NCI-H2227 (cell line): ENCODE measurements at regions not wholly inside any gene's neighbourhood (a gene's known extent, or its start where the extent isn't known, plus 50 kb on each side); places are given as distances from the start of the nearest gene placed in this dataset.

Source experiments
- DNase-seq: peaks from one replicate; lab custom pipeline; 2025; ENCODE audit not compliant: unreplicated experiment; lab: John Stamatoyannopoulos, UW

GRCh38 chr4:25569716-25570115 lies 85.9 kb upstream of the SLC34A2 start:
- no peak for DNase-seq

DNA sequence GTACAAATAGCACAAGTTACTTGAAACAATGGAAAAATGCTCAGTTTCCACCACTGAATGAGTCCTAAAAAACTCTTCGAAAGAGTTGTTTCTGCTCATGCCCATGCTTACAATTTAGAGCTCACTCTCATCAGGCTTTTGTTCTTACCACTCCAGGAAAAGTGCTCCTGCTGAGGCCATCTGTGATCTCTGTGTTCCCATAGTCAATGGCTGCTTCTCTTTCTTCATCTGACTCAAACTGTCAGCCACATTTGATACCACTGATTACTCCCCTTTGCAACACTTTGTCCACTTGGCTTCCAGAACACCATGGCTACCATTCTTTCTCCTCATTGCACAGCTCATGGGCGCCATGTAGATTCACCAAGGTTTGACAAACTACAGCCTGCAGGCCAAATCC lies 80.0 kb upstream of the SLC34A2 start:
- DNase-seq, result no peak

DNA sequence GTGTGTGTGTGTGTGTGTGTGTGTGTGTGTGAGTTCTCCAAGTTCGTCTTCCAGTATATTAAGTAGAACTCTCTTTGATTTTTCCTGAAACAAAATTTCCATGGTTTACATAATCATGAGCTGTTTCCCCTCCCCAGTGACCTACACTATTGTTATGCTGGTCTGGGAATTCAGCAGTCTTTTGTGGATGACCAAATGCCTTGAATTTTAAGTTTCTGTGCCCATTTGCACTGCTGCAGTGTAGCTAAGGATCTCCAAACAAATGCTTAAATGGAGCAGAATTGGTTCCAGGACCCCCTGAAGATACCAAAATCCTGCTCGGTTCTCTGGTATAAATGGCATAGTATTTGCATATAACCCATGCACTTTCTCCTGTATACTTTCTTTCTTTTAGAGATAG lies 77.2 kb upstream of the SLC34A2 start:
- DNase-seq, result no peak

- no peak for DNase-seq
Observed at GRCh38 chr4:25580633-25581467, 74.8 kb upstream of the SLC34A2 start.

DNA sequence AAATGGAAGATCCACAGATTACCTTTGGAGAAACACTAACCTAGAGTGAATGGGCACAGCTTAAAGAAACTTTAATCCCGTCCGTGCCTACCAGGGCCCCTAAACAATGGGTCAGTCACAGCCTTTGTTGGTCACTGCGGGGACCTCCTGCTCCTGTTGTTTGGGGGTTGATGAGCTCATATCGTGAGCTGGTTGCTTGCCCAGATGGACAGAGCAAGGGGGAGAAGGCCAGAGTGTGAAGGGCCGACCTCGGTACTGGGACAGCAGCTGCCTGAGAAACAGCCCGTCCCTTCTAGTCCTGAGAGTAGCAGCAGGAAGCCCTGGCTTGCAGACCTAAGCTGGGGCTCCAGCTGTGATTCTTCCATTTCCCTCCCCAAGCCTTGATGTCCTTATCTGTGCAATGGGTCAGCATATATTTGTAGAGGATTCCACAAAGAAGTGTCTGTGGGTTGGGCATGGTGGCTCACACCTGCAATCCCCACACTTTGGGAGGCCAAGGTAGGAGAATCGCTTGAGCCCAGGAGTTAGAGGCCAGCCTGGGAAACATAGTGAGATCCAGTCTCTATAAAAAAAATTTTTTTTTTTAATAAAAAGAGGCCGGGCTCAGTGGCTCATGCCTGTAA lies 69.6 kb upstream of the SLC34A2 start:
- DNase-seq, result no peak

- no peak for DNase-seq
Observed at GRCh38 chr4:25588206-25588605, 67.4 kb upstream of the SLC34A2 start.

- DNase-seq, result no peak
Observed at GRCh38 chr4:25590171-25590570, 65.5 kb upstream of the SLC34A2 start.

DNA sequence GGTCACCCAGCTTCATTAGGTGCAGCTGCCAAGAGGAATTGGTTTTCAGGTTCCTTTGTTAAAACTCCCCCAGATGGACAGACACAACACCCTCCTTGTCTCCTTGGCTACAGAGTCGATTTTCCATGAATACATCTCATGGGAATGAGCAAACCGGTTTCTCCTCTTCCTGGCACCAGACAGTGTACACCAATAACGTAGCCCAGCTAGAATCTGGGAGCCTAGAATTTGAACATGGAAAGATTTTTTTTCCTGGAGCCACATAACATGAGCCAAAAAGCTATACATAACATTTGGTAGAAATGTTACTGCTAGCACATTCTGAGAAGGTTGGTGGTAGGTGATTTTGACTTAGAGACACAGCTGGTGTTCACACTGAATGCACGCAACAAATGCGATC lies 62.9 kb upstream of the SLC34A2 start:
- DNase-seq, result no peak
